HG03108 (cell line): ENCODE measurements at regions not wholly inside any gene's neighbourhood (a gene's known extent, or its start where the extent isn't known, plus 50 kb on each side); places are given as distances from the start of the nearest gene placed in this dataset.
"Not testable (repeated sequence)": the region's sequence is repeated elsewhere in the genome, so short reads cannot be mapped to it uniquely, and the experiment has no call there.

Experiments
- ATAC-seq: cut with Tn5 transposase; IDR thresholded peaks from one replicate; pipeline ENCODE4 v1.9.1; 2021; ENCODE audit warnings: moderate library complexity; ENCODE audit not compliant: unreplicated experiment

GRCh38 chr1:88566615-88567387 is 117.3 kb upstream of the PKN2 start:
- no peak for ATAC-seq

GRCh38 chr1:88571506-88571905 is 112.6 kb upstream of the PKN2 start:
- ATAC-seq, result no peak

- no peak for ATAC-seq
These were observed 104.5 kb upstream of the PKN2 start for GRCh38 chr1:88579598-88579997.

- no peak for ATAC-seq
These were observed 102.4 kb upstream of the PKN2 start for GRCh38 chr1:88581703-88582102.

- ATAC-seq, result no peak
These were observed 90.7 kb upstream of the PKN2 start for GRCh38 chr1:88593358-88593757.

GRCh38 chr1:88595355-88596002 is 88.6 kb upstream of the PKN2 start:
- no peak for ATAC-seq

GRCh38 chr1:88597973-88598372 is 86.1 kb upstream of the PKN2 start:
- ATAC-seq, result not testable (repeated sequence)

- ATAC-seq, result peak; percentile 56
These were observed 75.7 kb upstream of the PKN2 start for GRCh38 chr1:88608139-88608943.

GRCh38 chr1:88609051-88609450 is 75.0 kb upstream of the PKN2 start:
- ATAC-seq, result no peak

- no peak for ATAC-seq
These were observed 73.4 kb upstream of the PKN2 start for GRCh38 chr1:88610687-88611086.

- no peak for ATAC-seq
These were observed 71.8 kb upstream of the PKN2 start for GRCh38 chr1:88612292-88612691.

GRCh38 chr1:88612773-88613172 is 71.3 kb upstream of the PKN2 start:
- ATAC-seq, result no peak

- no peak for ATAC-seq
These were observed 65.7 kb upstream of the PKN2 start for GRCh38 chr1:88618331-88618730.

- ATAC-seq, result not testable (repeated sequence)
These were observed 61.0 kb upstream of the PKN2 start for GRCh38 chr1:88623101-88623500.
